AML-193 (cell line): ENCODE measurements at regions not wholly inside any gene's neighbourhood (a gene's known extent, or its start where the extent isn't known, plus 50 kb on each side); places are given as distances from the start of the nearest gene placed in this dataset.
"Not testable (repeated sequence)": the region's sequence is repeated elsewhere in the genome, so short reads cannot be mapped to it uniquely, and the experiment has no call there.

Experiments
- DNase-seq, 2 experiments: peaks; one replicate each; lab custom pipeline; 2025; lab: John Stamatoyannopoulos, UW

GRCh38 chr3:152774230-152774629 is 60.7 kb upstream of the P2RY1 start:
- DNase-seq: not testable (repeated sequence)

- DNase-seq: no peak
These were observed 56.9 kb upstream of the P2RY1 start for GRCh38 chr3:152778022-152778421.

GRCh38 chr3:152779653-152780052 is 55.3 kb upstream of the P2RY1 start:
- DNase-seq: no peak

GRCh38 chr3:152780553-152780952 is 54.4 kb upstream of the P2RY1 start:
- no peak for DNase-seq

GRCh38 chr3:152785051-152785450 is 49.9 kb upstream of the P2RY1 start:
- no peak for DNase-seq
